ENCODE measurements at regions not wholly inside any gene's neighbourhood (a gene's known extent, or its start where the extent isn't known, plus 50 kb on each side); places are given as distances from the start of the nearest gene placed in this dataset.

- no peak for TF ChIP-seq POLR2A (IDR thresholded peaks at IDR 0.05)
- no peak for TF ChIP-seq CTCF (IDR thresholded peaks at IDR 0.05)
Observed at GRCh38 chr13:22592515-22592914, 588.3 kb upstream of the SGCG start.
